OCI-M2 (cell line): ENCODE measurements at regions not wholly inside any gene's neighbourhood (a gene's known extent, or its start where the extent isn't known, plus 50 kb on each side); places are given as distances from the start of the nearest gene placed in this dataset.
"Not testable (repeated sequence)": the region's sequence is repeated elsewhere in the genome, so short reads cannot be mapped to it uniquely, and the experiment has no call there.

Experiments used
- DNase-seq: peaks from one replicate; lab custom pipeline; 2025; ENCODE audit not compliant: unreplicated experiment; lab: John Stamatoyannopoulos, UW

DNA sequence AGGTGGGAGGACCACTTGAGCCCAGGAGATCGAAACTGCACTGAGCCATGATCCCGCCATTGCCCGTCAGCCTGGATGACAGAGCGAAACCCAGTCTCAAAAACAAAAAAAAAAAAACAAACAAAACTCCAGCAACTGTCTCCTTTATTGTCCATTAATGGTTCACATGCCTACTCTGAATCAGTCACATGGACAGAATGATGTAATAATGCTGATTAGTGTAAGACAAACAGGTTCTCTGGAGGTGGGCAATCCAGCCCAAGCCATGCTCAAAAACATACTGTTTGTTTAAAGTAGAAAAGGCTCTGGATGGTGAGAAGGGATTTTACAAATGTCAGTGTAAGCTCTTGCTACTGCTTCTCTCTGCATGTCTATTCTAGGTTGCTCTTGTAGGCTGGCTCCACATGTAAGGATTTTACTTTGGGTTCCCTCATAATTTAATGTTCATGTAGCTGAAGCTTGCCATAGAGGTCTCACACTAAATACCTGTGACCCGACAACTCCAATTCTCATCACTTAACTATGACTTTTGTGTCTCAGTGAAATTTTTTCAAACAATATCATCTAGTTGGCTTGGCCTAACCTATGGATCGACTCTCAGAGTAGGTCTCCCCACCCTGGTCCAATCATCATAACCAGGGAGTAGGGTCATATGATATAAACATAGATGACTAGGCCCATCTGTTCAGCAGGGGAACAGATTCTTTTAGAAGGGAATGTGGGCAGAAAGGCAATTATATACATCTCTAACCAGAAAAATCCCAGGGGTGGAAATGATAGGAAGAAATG, 83.9 kb upstream of the SLC39A10 start:
- DNase-seq = no peak

DNA sequence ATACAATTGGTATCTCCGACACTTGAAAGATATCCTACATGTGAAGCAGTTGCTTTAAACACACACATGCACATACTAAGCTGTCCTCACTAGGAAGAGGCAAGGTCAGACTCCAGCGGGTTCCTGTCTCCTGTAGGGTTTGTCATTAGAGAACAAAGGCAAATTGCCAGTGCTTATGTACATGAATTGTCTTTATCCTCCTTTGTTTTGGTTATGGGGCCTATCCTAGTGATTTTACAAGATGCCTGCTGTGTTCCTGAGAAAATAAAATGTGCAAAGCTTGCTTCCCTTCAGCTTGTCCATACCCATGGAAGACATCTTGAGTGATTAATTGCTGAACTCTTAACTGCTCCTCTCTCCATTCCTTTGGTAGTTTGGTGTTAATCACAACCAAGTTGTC, 86.7 kb upstream of the SLC39A10 start:
- no peak for DNase-seq

DNA sequence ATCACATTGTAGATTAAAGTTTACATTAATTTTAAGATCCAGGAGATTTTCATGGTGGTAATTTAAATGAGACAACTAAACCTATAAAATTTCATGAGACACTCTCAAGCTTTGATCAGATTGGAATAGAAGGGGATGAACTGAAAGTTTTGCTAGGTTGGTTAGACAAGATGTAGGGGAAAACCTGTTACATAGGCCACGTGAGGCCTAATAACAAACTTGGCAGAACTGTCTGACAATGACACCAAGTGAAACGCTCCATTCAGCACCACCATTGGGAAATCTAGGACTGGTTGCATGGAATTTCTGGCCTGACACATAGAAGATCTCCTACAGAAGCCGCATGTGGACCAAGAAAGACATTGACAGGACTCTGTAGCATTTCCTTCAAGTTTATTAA, 87.8 kb upstream of the SLC39A10 start:
- DNase-seq = no peak

DNA sequence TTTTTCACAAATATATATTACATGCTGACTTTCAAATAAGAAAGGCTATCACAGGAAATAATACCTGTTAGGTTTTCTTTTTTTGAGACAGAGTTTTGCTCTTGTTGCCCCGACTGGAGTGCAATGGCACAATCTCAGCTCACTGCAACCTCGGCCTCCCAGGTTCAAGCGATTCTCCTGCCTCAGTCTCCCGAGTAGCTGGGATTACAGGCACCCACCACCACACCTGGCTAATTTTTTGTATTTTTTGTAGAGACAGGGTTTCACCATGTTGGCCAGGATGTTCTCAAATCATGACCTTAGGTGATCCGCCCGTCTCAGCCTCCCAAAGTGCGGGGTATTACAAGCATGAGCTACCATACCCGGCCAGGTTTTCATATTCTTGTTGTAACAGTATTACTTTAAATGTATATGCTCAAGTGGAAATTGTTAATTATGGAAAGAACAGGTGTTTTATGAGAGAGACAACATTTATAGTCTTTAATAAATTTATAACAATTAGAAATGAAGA, 92.3 kb upstream of the SLC39A10 start:
- not testable (repeated sequence) for DNase-seq

DNA sequence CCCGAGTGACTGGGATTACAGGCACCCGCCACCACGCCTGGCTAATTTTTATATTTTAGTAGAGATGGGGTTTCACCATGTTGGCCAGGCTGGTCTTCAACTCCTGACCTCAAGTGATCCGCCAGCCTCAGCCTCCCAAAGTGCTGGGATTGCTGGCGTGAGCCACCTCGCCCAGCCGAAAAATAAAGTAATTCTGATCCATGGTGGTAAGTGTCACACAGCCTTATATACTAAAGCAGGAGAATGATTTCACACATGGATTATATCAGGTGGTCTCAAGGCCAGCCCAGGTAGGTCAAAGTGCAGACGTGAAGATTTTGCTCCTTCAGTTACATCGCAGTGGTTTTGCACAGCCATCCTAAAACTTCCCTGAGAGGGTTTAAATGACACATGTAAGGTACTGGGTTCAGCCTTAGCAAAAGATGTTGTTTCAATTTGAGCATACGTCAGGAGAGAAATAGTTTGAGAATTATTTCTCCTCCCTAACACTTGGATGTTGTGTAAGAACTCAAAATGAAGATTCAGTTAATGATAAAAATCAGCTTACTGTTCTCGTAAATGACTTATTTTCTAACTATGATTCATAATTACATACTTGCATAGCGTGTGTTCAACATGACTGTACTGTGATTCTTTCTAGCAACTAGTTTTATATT, 93.0 kb upstream of the SLC39A10 start:
- no peak for DNase-seq

DNA sequence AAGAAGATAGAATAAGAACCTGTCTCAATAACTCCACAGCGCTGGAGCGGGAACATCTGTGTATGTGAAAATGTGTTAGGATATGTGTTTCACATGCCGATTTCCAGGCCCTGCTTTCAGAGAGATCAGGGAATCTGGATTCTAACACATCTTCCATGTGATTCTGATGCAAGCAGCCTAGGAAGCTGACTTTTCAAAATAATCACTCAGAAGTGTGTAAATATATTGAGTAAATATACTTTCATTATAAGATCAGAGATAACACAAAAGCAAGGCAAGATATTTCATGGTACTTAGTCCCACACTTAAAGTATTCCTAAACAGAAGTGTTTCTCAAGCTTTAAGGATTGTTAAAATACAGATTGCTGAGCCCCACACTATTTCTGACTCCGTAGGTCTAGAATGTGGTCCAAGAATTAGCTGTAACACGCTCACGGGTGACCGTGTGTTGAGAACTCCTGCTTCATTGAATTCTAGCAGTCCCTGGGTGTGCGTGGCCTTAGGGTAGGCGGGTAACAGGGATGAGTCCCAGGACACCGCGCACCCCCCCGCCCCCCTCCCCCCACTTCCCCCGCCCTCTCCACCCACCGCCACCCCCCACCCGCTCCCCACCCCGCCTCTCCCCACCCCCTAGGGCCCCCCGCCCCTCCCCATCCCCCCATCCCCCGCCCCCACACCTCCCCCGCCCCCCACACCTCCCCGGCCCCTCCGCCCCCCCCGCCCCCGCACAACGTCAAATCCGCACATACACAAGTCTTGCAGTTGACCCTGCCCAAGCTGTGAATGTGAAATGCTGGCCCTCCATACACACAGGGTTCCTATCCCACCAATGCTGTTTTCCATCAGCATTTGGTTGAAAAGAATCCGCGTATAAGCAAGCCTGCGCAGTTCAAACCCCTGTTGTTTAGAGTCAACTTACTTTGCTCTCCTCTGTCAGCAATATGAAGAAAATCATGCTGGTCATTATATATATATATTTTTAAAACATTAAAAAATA, 94.2 kb upstream of the SLC39A10 start:
- DNase-seq = no peak

DNA sequence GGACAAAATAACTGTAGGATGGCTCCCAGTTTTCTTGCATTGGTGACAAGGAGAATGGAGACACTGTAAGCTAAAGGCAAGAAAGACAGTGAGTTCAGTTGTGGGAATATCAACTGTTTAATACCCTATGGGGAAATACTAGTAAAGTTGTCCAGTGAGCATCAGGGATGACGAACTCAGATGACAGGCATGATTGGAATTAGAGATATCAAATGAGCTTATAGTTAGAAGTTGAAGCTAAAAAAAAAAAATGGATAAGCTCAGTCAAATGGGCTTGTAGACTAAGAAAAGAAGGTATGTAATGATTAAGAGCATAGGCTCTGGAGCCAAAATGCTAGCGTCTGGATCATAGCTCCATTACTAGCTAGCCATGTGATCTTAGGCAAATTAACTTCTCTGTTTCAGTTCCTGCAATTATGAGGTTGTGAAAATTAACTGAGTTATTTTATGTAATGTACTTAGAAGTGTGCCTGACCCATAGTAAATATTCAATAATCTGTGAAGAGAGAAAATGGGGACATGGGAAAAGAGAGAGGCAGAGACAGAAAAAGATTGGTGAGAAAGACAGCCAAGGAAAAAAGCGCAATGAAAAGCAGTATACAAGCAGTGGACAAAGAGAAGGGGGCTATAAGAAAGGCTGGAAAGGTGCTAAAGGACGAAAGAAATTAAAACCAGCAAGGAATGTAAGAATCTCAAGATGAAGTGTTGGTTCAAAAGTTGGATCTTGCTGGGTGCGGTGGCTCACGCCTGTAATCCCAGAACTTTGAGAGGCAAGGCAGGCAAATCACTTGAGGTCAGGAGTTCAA, 95.7 kb upstream of the SLC39A10 start:
- DNase-seq = no peak

DNA sequence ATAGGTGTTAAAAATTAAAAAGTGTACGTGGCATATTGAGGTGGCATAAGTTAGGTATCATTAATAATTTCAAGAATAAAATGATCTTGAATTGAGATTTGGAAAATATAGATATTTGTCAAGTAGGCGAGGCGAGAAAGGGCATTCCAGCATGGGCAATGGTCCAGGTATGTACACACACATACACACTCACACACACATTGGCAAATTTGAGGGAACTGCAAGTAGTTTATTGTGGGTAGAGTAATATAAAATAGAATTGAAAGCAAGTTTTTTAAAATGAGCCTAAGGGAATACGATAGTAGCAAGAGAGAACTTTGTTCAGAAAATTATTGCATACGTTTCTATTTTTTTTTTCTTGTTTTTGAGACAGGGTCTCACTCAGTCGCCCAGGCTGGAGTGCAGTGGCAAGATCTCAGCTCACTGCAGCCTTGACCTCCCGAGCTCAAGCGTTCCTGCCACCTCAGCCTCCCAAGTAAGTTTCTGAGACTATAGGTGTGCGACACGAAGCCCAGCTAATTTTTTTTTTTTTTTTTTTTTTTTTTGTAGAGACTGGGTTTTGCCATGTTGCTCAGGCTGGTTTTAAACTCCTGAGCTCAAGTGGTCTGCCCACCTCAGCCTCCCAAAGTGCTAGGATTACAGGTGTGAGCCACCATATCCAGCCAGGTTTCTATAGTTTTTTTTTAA, 96.7 kb upstream of the SLC39A10 start:
- no peak for DNase-seq

DNA sequence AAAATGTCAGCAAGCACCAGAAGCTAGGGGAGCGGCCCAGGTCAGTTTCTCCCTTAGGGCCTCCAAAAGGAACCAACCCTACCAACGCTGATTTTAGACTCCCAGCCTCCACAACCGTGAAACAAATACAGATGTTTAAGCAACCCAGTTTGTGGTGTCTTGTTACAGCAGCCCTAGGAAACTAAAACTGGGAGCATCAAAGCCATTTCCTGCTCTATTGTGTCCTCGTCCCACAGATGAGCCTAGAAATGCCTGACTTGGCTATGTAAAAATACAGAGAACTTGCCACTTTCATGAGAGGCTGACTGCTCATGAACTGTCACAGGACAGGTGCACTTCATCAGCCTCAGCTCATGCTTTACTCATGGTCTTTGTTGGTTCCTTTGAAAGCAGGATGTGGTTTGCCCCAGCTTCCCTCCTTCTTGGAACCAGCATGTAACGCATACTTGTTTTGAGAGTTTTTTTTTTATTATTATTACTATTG, 97.6 kb upstream of the SLC39A10 start:
- DNase-seq = no peak

DNA sequence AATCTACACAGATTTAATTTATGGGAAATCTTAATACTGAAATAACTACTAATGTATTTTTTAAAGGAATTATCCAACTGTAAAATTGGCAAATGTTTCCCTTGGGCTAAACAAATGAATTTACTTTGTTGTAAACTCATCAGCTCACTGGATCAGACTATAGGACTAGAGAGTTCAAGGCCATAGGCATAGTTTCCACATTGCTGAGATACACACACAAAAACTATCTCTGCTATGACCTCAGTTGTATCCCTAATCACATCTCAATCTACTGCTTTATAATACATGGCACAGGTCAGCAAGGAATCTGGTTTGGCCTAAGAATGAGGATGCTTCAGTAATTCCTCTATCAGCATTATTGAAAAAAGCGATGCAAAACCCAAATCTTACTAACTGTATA, 101.1 kb upstream of the SLC39A10 start:
- DNase-seq = no peak

DNA sequence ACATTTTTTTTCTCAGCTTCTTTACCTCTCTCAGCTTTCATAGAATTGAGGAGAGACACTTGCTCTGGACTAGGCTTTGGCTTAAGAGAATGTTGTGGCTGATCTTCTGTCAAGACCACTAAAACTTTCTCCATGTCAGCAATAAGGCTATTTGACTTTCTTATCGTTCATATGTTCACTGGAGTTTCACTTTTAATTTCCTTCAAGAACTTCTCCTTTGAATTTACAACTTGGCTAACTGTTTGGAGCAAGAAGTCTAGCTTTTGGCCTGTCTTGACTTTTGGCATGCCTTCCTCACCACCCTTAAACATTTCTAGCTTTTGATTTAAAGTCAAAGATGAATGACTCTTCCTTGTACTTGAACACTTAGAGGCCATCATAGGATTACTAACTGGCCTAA, 104.4 kb upstream of the SLC39A10 start:
- DNase-seq = no peak

DNA sequence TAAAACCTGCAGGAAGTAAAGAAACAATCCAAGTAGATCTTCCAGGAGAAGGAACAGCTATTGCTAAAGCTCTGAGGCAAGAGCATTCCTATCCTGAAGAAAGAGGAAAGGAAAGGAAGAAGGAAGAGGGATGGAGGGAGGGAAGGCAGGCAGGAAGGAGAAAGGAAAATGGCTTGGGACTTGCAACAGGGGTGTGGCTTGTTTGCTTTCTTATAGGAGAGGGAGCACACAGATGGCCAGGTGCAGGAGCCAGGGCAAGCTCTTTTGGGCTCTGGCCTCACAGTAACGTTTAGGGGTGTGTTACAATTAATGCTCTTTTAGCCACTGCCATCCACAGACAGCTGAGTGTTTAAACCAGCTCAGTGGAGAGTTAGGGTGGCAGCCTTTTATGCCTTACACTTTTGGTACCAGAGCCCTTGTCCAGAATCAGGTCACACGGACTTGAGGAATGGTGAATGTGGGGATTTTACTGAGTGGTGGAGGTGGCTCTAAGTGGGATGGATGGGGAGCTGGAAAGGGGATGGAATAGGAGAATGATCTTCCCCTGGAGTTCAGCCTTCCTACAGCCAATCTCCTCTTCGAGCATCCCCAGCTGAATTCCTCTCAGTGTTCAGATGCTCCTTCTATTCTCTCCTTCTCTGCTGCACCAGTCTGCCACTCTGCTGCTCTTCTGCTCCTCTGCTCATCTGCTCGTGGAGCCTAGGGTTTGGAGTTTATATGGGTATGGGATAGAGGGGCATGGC, 108.7 kb upstream of the SLC39A10 start:
- DNase-seq = no peak

DNA sequence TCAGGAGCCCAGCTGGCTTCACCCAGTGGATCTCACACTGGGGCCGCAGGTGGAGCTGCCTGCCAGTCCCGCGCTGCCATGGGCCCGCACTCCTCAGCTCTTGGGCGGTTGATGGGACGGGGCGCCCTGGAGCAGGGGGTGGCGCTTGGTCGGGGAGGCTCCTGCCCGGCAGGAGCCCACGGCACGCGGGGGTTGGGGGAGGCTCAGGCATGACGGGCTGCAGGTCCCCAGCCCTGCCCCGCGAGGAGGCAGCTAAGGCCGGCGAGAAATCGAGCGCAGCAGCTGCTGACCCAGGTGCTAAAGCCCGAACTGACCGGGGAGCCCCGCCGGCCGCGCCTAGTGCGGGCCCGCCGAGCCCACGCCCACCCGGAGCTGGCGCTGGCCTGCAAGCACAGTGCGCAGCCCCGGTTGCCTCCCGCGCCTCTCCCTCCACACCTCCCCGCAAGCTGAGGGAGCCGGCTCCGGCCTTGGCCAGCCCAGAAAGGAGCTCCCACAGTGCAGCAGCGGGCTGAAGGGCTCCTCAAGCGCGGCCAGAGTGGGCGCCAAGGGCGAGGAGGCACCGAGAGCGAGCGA, 109.7 kb upstream of the SLC39A10 start:
- DNase-seq = not testable (repeated sequence)

DNA sequence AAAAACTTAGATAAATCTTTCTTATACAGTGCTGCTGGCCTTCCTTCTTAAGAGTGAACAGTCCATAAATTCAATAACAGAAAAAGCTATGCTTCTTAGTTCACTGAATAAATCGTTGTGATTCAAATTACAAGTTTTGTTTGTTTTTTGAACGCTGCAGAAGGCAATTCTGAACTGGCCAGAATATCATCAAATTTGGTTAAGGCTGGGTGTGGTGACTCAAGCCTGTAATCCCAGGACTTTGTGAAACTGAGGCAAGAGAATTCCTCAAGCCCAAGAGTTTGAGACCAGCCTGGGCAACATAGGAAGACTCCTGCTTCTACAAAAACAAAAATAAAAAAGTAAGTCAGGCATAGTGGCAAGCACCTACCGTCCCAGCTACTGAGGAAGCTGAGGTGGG, 111.2 kb upstream of the SLC39A10 start:
- DNase-seq = no peak

DNA sequence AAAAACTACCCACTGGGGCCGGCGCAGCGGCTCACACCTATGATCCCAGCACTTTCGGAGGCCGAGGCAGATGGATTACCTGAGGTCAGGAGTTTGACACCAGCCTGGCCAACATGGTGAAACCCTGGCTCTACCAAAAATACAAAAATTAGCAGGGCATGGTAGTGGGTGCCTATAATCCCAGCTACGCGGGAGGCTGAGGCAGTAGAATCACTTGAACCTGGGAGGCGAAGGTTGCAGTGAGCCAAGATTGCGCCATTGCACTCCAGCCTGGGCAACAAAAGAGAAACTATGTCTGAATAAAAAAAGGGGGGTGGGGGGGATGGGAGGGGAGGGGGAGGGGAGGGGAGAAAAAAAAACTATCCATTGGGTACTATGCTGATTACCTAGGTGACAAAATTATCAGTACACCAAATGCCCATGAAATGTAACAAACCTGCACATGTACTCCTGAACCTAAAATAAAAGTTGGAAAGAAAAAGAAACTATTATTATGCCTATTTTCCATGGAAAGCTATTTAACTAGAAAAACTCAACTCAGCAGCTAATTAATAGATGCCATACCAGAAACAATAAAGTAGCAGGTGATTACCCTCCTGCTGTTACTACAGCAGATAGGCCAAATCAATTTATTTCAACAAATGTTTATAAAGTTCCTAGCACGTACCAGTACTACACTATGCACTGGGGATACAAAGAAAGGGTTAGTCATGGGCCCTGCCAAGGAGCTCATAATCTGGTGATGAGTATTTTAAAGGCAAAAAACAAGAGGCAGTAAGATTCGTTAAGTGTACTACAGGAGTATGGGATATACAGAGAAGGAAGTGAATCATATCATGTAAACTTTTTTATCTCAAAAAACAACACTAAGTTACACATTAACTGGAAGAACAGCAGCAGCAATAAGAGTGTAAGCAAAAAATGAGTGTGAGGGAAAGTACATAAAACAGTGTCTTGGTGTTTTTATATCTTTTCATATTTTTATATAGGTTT, 112.8 kb upstream of the SLC39A10 start:
- DNase-seq = no peak

DNA sequence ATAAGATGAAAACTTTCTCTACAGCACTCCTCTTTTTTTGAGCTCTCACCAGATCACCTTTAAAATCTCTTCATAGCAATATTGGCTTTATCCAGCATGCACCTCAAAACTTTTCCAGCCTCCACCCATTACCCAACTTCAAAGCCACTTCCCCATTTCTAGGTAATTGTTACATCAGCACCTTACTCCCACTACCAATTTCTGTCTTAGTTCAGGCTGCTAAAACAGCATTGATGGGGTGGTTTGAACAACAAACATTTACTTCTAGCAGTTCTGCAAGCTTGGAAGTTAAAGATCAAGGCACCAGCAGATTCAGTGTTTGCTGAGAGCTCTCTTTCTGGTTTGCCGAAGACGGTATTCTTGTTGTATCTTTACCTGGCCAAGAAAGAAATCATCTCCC, 114.0 kb upstream of the SLC39A10 start:
- no peak for DNase-seq

DNA sequence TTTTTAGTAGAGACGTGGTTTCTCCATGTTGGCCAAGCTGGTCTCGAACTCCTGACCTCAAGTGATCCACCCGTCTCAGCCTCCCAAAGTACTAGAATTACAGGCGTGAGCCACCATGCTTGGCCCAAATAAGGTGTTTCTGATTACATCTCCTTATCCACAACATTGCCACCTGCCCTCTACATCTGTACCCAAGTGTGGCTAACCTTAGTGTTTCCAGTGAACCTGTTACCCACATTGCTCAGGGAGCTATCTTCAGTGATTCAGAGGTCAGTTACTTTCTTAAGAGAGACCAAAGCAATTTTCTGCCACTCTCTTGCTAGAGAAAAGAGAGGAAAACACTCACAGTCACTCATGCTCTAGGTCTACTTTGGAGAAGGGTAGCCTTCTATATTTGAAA, 115.0 kb upstream of the SLC39A10 start:
- DNase-seq = no peak

DNA sequence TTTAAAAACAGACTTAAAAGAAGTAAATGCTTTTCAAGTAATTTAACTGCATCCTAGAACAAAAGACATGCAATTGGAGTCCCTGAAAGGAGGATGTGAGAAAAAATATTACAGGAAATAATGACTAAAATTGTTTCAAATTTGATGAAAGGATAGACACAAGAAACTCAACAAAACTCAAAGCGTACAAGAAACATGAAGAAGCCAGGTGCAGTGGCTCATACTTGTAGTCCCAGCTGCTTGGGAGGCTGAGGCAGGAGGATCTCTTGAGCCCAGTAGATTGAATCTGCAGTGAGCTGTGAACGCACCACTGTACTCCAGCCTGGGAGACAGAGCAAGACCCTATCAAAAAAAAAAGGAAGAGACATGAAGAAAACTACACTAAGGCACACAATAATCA, 118.1 kb upstream of the SLC39A10 start:
- DNase-seq = no peak
